ENCODE measurements at regions not wholly inside any gene's neighbourhood (a gene's known extent, or its start where the extent isn't known, plus 50 kb on each side); places are given as distances from the start of the nearest gene placed in this dataset.

- H3K27ac ChIP-seq (ENCODE audit: low read depth, low read length): no peak overlapping the region
- H3K79me2 ChIP-seq (ENCODE audit: insufficient read depth, low read length): no peaks in the 10 kb centered on the region
- TF ChIP-seq CTCF (IDR thresholded peaks at IDR 0.05; ENCODE audit: extremely low read depth, low read depth, low read length): no peak
- no peaks in the 10 kb centered on the region for H3K9me3 ChIP-seq (ENCODE audit: low read depth, low read length)
- no peak overlapping the region for H3K4me2 ChIP-seq (ENCODE audit: insufficient read depth, low read length)
- H3K4me3 ChIP-seq (ENCODE audit: insufficient read depth, low read length): no peak overlapping the region
- no peaks in the 10 kb centered on the region for H3K36me3 ChIP-seq (ENCODE audit: insufficient read depth, low read length)
- no peaks in the 10 kb centered on the region for H3K4me1 ChIP-seq (ENCODE audit: insufficient read depth, low read length)
- no peak overlapping the region for H2AFZ ChIP-seq (ENCODE audit: low read length)
- H4K20me1 ChIP-seq (ENCODE audit: insufficient read depth, low read length): no peaks in the 10 kb centered on the region
- H3K27me3 ChIP-seq (ENCODE audit: insufficient read depth, low read length): peaks cover 9% of the 10 kb centered on the region
- no peak for DNase-seq (ENCODE audit: insufficient read length, low spot score, missing footprints)
Observed at GRCh38 chr2:56034258-56034657, 110.7 kb upstream of the EFEMP1 start.

- H3K4me1 ChIP-seq (ENCODE audit: insufficient read depth, low read length): no peaks in the 10 kb centered on the region
- no peak for TF ChIP-seq CTCF (IDR thresholded peaks at IDR 0.05; ENCODE audit: extremely low read depth, low read depth, low read length)
- DNase-seq (ENCODE audit: insufficient read length, low spot score, missing footprints): no peak
- H3K9me3 ChIP-seq (ENCODE audit: low read depth, low read length): no peaks in the 10 kb centered on the region
- H3K79me2 ChIP-seq (ENCODE audit: insufficient read depth, low read length): no peaks in the 10 kb centered on the region
- no peaks in the 10 kb centered on the region for H3K27me3 ChIP-seq (ENCODE audit: insufficient read depth, low read length)
- no peak overlapping the region for H3K4me3 ChIP-seq (ENCODE audit: insufficient read depth, low read length)
- H2AFZ ChIP-seq (ENCODE audit: low read length): no peak overlapping the region
- H4K20me1 ChIP-seq (ENCODE audit: insufficient read depth, low read length): no peaks in the 10 kb centered on the region
- H3K36me3 ChIP-seq (ENCODE audit: insufficient read depth, low read length): no peaks in the 10 kb centered on the region
- no peak overlapping the region for H3K27ac ChIP-seq (ENCODE audit: low read depth, low read length)
- no peak overlapping the region for H3K4me2 ChIP-seq (ENCODE audit: insufficient read depth, low read length)
Observed at GRCh38 chr2:56040189-56040588, 116.6 kb upstream of the EFEMP1 start.

DNA sequence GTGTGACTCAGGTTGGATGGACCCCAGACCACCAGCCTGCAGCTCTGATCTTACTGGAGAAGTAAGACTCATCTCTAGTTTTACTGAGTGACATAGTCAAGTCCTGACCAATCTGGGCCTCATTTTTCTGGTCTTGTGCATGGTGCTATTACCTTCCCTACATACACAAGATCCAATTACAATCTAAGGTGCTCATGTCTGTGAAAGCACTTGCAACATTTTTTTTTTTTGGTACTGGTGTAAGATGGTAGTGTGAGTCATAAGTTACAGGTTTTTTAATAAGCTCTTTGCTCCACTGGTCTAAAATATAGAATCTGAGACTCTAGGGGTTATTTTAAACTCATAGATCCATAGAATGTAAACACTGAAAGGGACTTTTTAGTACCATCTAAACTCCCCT lies 117.3 kb upstream of the EFEMP1 start:
- Histone ChIP-seq H2AFZ (ENCODE audit: low read length) (no peak overlapping the region), H3K9me3 (ENCODE audit: low read depth, low read length) (no peaks in the 10 kb centered on the region), H3K4me2 (ENCODE audit: insufficient read depth, low read length) (no peak overlapping the region), H3K4me1 (ENCODE audit: insufficient read depth, low read length) (no peaks in the 10 kb centered on the region), H3K27me3 (ENCODE audit: insufficient read depth, low read length) (no peaks in the 10 kb centered on the region), H4K20me1 (ENCODE audit: insufficient read depth, low read length) (no peaks in the 10 kb centered on the region), H3K4me3 (ENCODE audit: insufficient read depth, low read length) (no peak overlapping the region), H3K79me2 (ENCODE audit: insufficient read depth, low read length) (no peaks in the 10 kb centered on the region), H3K27ac (ENCODE audit: low read depth, low read length) (no peak overlapping the region), H3K36me3 (ENCODE audit: insufficient read depth, low read length) (no peaks in the 10 kb centered on the region)
- no peak for TF ChIP-seq CTCF (IDR thresholded peaks at IDR 0.05; ENCODE audit: extremely low read depth, low read depth, low read length)
- no peak for DNase-seq (ENCODE audit: insufficient read length, low spot score, missing footprints)

DNA sequence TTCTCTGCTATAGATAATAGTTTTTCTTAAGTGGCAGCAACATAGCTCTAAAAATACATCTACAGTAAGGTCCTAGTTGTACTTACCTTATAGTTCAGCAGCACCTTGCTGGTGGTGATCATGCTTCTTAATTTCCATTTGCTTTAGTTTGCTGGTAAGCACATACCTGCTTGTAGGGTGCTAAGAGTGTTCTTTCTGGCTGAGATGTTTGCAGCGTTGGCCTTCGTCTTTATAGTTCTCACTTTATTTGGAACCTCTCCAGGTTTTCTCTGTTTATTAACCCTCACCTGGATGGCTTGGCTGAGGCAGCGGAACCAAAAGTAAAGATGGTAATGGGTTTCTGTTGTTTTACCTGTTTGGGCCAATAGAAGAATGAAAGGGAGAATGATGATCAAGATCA lies 123.6 kb upstream of the EFEMP1 start:
- Histone ChIP-seq H3K4me1 (ENCODE audit: insufficient read depth, low read length) (no peaks in the 10 kb centered on the region), H4K20me1 (ENCODE audit: insufficient read depth, low read length) (no peaks in the 10 kb centered on the region), H3K9me3 (ENCODE audit: low read depth, low read length) (no peaks in the 10 kb centered on the region), H3K4me3 (ENCODE audit: insufficient read depth, low read length) (no peak overlapping the region), H3K79me2 (ENCODE audit: insufficient read depth, low read length) (no peaks in the 10 kb centered on the region), H3K4me2 (ENCODE audit: insufficient read depth, low read length) (no peak overlapping the region), H3K36me3 (ENCODE audit: insufficient read depth, low read length) (no peaks in the 10 kb centered on the region), H3K27me3 (ENCODE audit: insufficient read depth, low read length) (no peaks in the 10 kb centered on the region), H2AFZ (ENCODE audit: low read length) (no peak overlapping the region), H3K27ac (ENCODE audit: low read depth, low read length) (no peak overlapping the region)
- TF ChIP-seq CTCF (IDR thresholded peaks at IDR 0.05; ENCODE audit: extremely low read depth, low read depth, low read length): no peak
- no peak for DNase-seq (ENCODE audit: insufficient read length, low spot score, missing footprints)

Data from osteoblast (primary cell).